HL-60 (cell line): ENCODE measurements at regions not wholly inside any gene's neighbourhood (a gene's known extent, or its start where the extent isn't known, plus 50 kb on each side); places are given as distances from the start of the nearest gene placed in this dataset.

Experiments used
- GABPA ChIP-seq: IDR thresholded peaks from 2 replicates; pipeline ENCODE4 v1.6.1; 2012; ENCODE audit warnings: low read depth
- POLR2AphosphoS5 ChIP-seq: IDR thresholded peaks from 2 replicates; pipeline ENCODE4 v1.6.1; 2012; ENCODE audit warnings: low read depth
- TF ChIP-seq, protein P1 (sequence below): IDR thresholded peaks from 2 replicates; pipeline ENCODE4 v1.6.1; 2012; ENCODE audit warnings: low read depth; ENCODE audit not compliant: insufficient replicate concordance
- TF ChIP-seq, protein P2 (sequence below): IDR thresholded peaks from one replicate; pipeline ENCODE4 v1.5.1; 2011; ENCODE audit warnings: low read length, control low read depth, inconsistent platforms; ENCODE audit not compliant: insufficient read depth

DNA sequence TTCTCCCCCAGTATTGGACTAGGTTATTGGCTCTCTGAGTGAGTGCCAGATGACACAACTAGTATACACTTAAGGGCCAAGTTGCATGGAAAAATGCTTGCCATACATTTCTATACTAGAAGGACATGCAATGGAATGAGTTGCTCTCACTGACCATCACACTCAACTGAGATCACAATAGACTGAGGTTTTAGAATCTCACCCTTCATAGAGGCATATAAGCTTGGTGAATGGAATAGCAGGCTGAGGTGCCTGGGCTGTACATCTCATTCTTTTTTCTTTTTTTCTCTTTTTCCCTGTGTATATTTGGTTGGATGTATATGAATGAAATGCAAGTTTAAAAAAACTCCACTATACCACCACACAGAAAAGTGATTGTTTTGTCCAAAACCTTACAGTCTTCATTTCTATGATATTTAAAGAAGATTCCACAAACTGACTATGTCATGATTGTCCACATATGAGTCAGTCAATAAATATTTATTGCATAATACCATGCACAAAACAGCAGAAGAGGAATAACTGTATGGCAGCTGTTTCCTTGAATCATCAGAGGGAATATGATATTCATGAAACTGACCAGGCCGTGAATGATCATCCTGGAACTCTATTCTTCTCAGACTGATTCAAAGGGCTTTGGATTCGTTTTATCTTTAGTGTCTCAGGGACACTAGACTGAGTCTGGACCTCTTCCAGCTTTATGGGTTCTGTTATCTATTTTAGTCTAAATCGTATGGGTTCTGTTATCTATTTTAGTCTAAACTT, 122.6 kb upstream of the STK17B start:
- TF ChIP-seq, protein P1, sequence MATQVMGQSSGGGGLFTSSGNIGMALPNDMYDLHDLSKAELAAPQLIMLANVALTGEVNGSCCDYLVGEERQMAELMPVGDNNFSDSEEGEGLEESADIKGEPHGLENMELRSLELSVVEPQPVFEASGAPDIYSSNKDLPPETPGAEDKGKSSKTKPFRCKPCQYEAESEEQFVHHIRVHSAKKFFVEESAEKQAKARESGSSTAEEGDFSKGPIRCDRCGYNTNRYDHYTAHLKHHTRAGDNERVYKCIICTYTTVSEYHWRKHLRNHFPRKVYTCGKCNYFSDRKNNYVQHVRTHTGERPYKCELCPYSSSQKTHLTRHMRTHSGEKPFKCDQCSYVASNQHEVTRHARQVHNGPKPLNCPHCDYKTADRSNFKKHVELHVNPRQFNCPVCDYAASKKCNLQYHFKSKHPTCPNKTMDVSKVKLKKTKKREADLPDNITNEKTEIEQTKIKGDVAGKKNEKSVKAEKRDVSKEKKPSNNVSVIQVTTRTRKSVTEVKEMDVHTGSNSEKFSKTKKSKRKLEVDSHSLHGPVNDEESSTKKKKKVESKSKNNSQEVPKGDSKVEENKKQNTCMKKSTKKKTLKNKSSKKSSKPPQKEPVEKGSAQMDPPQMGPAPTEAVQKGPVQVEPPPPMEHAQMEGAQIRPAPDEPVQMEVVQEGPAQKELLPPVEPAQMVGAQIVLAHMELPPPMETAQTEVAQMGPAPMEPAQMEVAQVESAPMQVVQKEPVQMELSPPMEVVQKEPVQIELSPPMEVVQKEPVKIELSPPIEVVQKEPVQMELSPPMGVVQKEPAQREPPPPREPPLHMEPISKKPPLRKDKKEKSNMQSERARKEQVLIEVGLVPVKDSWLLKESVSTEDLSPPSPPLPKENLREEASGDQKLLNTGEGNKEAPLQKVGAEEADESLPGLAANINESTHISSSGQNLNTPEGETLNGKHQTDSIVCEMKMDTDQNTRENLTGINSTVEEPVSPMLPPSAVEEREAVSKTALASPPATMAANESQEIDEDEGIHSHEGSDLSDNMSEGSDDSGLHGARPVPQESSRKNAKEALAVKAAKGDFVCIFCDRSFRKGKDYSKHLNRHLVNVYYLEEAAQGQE: no peak
- TF ChIP-seq, protein P2, sequence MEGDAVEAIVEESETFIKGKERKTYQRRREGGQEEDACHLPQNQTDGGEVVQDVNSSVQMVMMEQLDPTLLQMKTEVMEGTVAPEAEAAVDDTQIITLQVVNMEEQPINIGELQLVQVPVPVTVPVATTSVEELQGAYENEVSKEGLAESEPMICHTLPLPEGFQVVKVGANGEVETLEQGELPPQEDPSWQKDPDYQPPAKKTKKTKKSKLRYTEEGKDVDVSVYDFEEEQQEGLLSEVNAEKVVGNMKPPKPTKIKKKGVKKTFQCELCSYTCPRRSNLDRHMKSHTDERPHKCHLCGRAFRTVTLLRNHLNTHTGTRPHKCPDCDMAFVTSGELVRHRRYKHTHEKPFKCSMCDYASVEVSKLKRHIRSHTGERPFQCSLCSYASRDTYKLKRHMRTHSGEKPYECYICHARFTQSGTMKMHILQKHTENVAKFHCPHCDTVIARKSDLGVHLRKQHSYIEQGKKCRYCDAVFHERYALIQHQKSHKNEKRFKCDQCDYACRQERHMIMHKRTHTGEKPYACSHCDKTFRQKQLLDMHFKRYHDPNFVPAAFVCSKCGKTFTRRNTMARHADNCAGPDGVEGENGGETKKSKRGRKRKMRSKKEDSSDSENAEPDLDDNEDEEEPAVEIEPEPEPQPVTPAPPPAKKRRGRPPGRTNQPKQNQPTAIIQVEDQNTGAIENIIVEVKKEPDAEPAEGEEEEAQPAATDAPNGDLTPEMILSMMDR: no peak
- TF ChIP-seq POLR2AphosphoS5 (no peak), GABPA (no peak)
